GM21381 (cell line): ENCODE measurements at regions not wholly inside any gene's neighbourhood (a gene's known extent, or its start where the extent isn't known, plus 50 kb on each side); places are given as distances from the start of the nearest gene placed in this dataset.

ENCODE experiments used
- ATAC-seq: cut with Tn5 transposase; IDR thresholded peaks from one replicate; pipeline ENCODE4 v1.9.1; 2021; ENCODE audit warnings: mild to moderate bottlenecking, moderate library complexity; ENCODE audit not compliant: unreplicated experiment

GRCh38 chr4:17126321-17126966 is 228.0 kb upstream of the LDB2 start:
- ATAC-seq = no peak

DNA sequence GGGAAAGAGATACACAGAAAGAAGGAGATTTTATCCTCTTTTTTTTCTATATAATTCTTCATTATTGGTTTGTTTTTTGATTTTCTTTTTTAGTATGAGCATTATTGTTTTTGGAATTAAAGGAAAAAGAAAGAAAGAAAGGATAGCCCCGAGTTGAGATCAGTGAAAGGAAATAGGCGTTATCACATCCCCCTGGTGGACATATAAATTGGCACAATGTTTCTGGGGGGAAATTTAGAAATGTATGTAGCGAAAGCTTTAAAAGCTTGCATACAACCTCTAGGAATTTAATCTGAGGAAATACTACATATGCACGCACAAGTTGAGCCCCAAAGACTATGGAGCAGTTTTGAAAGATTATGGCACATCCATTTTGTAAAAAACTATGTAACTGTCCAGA is 226.3 kb upstream of the LDB2 start:
- ATAC-seq = no peak

GRCh38 chr4:17120761-17121160 is 222.3 kb upstream of the LDB2 start:
- ATAC-seq = no peak

DNA sequence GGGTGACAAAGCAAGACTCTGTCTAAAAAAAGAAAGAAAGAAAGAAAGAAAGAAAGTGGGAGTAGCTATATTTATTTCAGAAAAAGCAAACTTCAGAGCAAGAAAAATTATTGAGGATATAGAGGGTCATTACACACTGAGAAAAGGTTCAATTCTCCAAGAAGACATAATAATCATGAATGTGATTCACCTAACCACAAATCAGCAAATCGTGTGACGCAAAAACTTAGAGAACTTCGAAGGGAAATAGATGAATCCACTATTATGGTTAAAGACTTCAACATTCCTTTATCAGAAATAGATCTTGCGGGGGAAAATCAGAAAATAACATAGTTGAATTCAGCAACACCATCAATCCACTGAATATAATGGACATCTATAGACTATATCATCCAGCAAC is 219.3 kb upstream of the LDB2 start:
- no peak for ATAC-seq

GRCh38 chr4:17115583-17115982 is 217.1 kb upstream of the LDB2 start:
- ATAC-seq = no peak

GRCh38 chr4:17112292-17112659 is 213.8 kb upstream of the LDB2 start:
- no peak for ATAC-seq

DNA sequence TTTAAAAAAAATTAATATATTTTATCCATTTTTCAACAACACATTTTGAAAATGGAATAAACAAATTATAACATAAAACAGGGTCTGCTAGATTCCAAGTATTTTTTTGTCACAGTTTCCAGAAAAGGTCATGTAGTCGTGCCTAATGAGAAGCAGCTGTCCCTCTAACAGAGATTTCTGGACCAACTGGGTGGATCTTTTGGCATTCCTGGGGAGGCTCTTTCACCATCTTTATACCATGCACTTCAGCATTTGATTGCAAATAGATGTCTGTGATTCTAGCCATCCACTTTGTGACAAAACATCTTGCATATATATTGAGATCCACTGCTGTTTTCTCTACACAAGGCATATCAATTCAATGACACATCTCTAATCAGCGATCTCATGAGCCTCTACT is 210.7 kb upstream of the LDB2 start:
- ATAC-seq = no peak

- no peak for ATAC-seq
These were observed 204.8 kb upstream of the LDB2 start for GRCh38 chr4:17103231-17103630.

DNA sequence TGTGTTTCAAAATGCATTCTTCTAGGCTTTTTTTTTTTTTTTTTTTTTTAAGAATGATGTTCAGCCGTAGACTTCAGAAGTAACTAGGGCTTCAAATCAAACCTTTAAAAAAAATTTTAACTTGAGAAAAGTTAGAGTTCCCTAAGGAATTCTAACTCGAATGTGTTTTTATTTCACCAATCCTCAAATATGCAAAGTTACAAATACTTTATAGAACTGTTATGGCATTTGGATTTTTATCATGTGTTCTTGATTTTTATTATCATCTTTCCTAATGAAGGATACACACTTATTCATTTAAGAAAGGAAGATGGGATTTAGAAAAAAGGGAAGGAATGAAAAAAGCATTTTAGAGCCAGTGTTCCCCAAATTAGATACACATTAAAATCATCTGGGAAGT is 200.6 kb upstream of the LDB2 start:
- ATAC-seq = no peak

GRCh38 chr4:17098401-17098800 is 200.0 kb upstream of the LDB2 start:
- ATAC-seq = no peak

GRCh38 chr4:17097362-17097761 is 198.9 kb upstream of the LDB2 start:
- ATAC-seq = no peak

DNA sequence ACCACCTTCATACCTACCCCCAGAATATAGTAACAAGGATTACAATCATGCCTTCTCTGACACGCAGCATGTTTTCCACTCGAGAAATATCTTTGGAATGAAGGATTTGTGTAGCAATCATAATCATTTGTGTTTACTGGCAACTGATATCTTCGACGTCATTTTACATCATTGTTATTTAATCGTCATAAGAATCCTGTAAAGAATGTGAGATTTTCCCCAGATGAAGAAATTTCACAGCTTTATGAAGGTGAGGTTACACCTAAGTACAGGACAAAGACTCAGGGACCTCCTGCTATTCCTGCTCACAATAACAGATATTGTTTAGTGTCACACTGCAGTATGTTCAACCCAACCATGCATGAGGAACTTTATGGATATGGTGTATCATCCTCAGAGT is 198.2 kb upstream of the LDB2 start:
- no peak for ATAC-seq

- ATAC-seq = no peak
These were observed 197.3 kb upstream of the LDB2 start for GRCh38 chr4:17095771-17096170.

GRCh38 chr4:17094876-17095210 is 196.4 kb upstream of the LDB2 start:
- no peak for ATAC-seq

GRCh38 chr4:17094159-17094875 is 195.9 kb upstream of the LDB2 start:
- no peak for ATAC-seq

DNA sequence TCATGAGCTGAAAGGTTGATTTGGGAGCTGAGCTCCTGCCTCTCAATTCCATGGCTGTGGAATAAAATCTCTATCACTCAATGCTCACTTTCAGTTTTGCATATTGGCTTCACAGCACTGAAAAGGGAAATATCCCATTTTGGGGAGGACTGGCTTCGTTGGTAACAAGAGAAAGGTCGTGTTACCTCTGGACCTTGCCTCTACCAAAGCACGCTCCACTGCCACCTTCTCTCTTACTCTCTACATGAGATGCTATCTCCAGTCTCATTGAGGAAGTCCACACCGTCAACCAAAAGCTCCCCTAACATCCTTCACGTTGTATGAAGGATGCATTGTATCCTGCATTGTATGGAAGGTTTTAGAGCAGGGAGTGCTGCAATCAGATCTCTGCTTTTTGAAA is 195.0 kb upstream of the LDB2 start:
- ATAC-seq = peak; percentile 21

DNA sequence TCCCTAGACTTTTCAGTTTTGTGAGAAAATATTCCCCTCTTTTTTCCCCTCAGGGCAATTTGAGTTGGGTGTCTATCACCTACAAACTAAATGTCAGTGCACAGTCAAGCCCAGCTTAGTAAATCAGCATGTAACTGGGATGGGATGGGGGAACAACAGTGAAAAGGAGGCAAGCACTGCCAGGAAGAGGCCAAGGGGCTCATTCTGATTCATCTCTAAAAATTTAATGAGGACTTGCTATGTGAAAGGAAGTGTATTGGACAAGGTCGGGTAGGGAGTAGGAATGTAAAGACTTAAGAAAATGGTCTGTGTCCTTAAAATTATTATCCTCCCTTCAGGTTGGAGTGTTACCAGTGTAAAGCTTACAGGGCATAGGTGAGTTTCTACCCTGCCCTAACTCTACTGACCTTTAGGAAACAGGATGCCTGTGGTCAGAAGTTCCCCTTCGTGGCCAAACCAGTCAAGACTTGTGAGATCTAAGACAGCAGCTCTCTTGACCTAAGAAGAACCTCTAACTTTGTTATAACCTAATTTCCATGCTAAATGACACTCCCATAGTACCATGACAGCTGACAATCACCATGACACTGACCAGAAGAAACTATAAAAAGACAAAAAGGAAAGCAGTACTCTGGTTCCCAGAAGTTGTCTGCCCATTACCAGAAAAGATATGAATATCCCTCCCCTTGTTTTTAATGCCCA is 194.4 kb upstream of the LDB2 start:
- peak; percentile 89 for ATAC-seq

- no peak for ATAC-seq
These were observed 192.7 kb upstream of the LDB2 start for GRCh38 chr4:17091104-17091503.

DNA sequence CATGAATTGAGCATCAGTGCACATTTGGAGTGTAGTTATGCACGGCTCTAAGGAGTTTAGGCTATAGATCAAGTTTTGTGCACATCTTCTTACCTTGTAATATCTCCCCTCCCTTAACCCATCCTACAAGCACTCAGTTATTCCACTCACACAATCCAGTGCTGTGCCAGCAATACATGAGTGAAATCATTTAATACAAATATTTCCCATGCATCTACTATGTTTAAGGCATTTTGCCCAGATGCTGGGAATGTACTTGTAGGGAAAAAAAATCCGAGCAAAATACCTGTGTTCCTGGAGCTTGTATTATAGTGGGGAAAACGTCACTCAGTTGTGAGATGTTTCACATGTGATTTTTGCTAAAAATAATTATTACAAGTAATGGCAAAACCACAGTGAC is 191.6 kb upstream of the LDB2 start:
- no peak for ATAC-seq

DNA sequence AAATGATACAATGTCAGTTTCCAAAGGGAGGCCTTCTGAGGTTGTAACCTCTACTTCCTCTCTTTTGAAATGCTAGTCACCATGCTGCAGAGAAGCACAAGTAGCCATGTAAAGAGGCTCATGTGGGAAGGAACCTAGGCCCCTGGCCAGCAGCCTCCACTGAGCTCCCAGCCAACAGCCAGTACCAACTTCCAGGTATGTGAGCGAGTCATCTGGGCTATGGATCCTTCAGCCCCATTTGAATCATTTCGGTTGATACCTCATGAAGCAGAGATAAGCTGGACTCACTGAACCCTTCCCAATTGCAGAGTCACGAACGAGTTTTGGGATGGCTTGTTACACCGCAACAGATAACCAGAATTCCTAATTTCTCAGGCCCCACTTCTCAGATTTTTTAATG is 187.0 kb upstream of the LDB2 start:
- no peak for ATAC-seq

GRCh38 chr4:17082186-17082585 is 183.7 kb upstream of the LDB2 start:
- no peak for ATAC-seq

DNA sequence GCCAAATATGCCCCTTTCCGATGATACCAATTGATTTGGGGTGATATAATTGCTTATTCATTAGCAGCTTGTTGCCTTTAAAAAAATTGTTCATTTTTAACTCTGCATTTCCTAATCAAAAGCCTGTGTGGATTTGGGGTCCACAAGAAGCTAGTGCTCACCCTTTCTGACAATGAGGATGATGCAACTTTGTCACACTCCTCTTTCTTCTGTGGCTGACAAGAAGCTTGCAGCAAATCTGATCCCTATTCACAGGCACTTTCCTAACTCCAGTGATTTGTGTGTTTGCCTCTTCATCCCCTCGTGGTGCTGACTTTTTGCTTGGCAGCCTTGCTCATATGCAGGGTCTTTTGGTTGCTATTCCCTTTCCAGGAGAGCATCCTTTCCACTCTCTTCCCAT is 182.7 kb upstream of the LDB2 start:
- no peak for ATAC-seq
